ENCODE measurements at regions not wholly inside any gene's neighbourhood (a gene's known extent, or its start where the extent isn't known, plus 50 kb on each side); places are given as distances from the start of the nearest gene placed in this dataset.

GRCh38 chr2:47652061-47652690 lies 81.4 kb upstream of the KCNK12 start:
- Mint-ChIP-seq H3K27ac (no peak overlapping the region), H3K4me1 (peaks cover 27 to 37% (median 31%) of the 10 kb centered on the region in 3 donors), H3K36me3 (no peaks in the 10 kb centered on the region), H3K4me3 (no peak overlapping the region), H3K27me3 (peaks cover 5% of the 10 kb centered on the region), H3K9me3 (no peaks in the 10 kb centered on the region)

DNA sequence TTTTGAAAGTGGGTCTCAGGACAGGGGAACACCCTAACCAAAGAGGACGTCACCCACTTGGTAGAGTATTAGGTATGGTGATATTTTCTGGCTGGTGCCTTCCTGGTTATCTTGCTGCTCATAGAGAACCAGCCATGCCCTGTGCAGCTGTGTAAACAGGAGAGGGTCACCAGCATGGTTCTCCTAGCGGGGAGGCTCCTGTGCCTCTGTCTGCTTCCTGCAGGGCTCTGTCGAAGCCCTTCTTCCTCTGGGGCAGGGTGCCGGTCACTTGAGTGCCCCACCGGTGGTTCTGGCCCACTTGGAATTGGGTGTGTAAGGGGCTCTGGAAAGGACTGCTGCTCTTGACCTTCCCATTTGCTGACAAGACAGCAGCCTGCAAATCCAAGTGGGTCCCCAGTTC lies 80.5 kb upstream of the KCNK12 start:
- Mint-ChIP-seq H3K9me3 (no peaks in the 10 kb centered on the region), H3K4me1 (peaks cover 23 to 28% (median 24%) of the 10 kb centered on the region in 3 donors), H3K36me3 (peaks cover 2% of the 10 kb centered on the region), H3K4me3 (no peak overlapping the region), H3K27ac (no peak overlapping the region), H3K27me3 (peaks cover 5% of the 10 kb centered on the region)

- no peak overlapping the region for H3K27ac Mint-ChIP-seq
- H3K4me3 Mint-ChIP-seq: no peak overlapping the region
These were observed 79.3 kb upstream of the KCNK12 start for GRCh38 chr2:47650001-47650535.

GRCh38 chr2:47645246-47645645 lies 74.5 kb upstream of the KCNK12 start:
- Mint-ChIP-seq H3K4me3 (no peak overlapping the region), H3K27me3 (no peaks in the 10 kb centered on the region), H3K4me1 (peaks cover 0 to 7% (median 6%) of the 10 kb centered on the region in 3 donors), H3K36me3 (peaks cover 4% of the 10 kb centered on the region), H3K9me3 (no peaks in the 10 kb centered on the region), H3K27ac (no peak overlapping the region)

More at GRCh38 chr2:47650001-47650535, 79.3 kb upstream of the KCNK12 start:
- Mint-ChIP-seq H3K9me3 (no peaks in the 10 kb centered on the region), H3K4me1 (peaks cover 11 to 18% (median 14%) of the 10 kb centered on the region in 3 donors), H3K36me3 (peaks cover 2% of the 10 kb centered on the region), H3K27me3 (peaks cover 5% of the 10 kb centered on the region)

GRCh38 chr2:47644351-47644750 lies 73.6 kb upstream of the KCNK12 start:
- Mint-ChIP-seq H3K36me3 (peaks cover 4% of the 10 kb centered on the region), H3K4me3 (no peak overlapping the region), H3K27me3 (no peaks in the 10 kb centered on the region), H3K4me1 (peaks cover 0 to 7% (median 6%) of the 10 kb centered on the region in 3 donors), H3K27ac (no peak overlapping the region), H3K9me3 (no peaks in the 10 kb centered on the region)

- Mint-ChIP-seq H3K9me3 (peaks cover 0 to 3% (median 2%) of the 10 kb centered on the region in 3 donors), H3K27me3 (no peaks in the 10 kb centered on the region), H3K4me3 (no peak overlapping the region), H3K27ac (no peak overlapping the region), H3K4me1 (peaks cover 0 to 7% (median 6%) of the 10 kb centered on the region in 3 donors), H3K36me3 (peaks cover 2% of the 10 kb centered on the region)
These were observed 70.6 kb upstream of the KCNK12 start for GRCh38 chr2:47641366-47641765.

GRCh38 chr2:47640356-47640755 lies 69.6 kb upstream of the KCNK12 start:
- H3K27ac Mint-ChIP-seq: no peak overlapping the region
- H3K9me3 Mint-ChIP-seq: peaks cover 0 to 3% (median 2%) of the 10 kb centered on the region in 3 donors
- peaks cover 0 to 7% (median 6%) of the 10 kb centered on the region in 3 donors for H3K4me1 Mint-ChIP-seq
- H3K36me3 Mint-ChIP-seq: peaks cover 2% of the 10 kb centered on the region
- no peaks in the 10 kb centered on the region for H3K27me3 Mint-ChIP-seq
- no peak overlapping the region for H3K4me3 Mint-ChIP-seq

DNA sequence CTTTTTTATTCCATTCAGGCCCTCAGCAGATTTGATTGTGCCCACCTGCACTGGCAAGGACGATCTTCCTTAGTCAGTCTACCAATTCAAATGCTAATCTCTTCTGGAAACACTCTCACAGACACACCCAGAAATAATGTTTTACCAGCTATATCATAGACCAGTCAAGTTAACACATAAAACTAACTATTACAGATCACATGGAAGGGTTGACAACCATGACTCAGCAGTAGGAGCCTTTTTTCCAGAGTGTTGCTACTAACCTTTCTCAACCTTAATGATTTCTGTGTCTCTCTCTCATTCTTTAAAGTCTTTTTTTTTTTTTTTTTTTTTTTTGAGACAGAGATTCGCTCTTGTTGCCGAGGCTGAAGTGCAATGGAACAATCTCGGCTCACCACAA lies 68.7 kb upstream of the KCNK12 start:
- Mint-ChIP-seq H3K36me3 (peaks cover 2% of the 10 kb centered on the region), H3K27ac (no peak overlapping the region), H3K27me3 (no peaks in the 10 kb centered on the region), H3K9me3 (peaks cover 0 to 3% (median 2%) of the 10 kb centered on the region in 3 donors), H3K4me3 (no peak overlapping the region), H3K4me1 (peaks cover 0 to 12% (median 7%) of the 10 kb centered on the region in 3 donors)

DNA sequence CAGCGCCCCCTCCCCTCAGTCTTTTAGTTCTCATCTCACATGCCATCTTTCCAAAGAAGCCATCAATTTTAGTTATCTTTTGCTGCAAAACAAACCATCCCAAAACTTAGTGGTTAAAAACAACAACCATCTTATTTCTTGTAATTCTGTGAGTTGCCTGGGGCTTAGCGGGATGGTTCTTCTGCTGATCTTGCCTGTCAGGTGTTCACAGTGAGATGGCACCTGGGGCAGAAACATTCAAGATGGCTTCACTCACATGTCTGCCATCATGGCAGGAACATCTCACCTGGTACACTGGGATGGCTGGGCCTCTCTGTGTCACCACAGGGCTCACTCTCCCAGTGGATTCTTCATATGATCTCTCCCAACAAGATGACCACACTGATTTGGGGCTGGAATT lies 67.6 kb upstream of the KCNK12 start:
- peaks cover 2% of the 10 kb centered on the region for H3K36me3 Mint-ChIP-seq
- H3K4me1 Mint-ChIP-seq: peaks cover 0 to 12% (median 7%) of the 10 kb centered on the region in 3 donors
- peaks cover 0 to 3% (median 2%) of the 10 kb centered on the region in 3 donors for H3K9me3 Mint-ChIP-seq
- no peaks in the 10 kb centered on the region for H3K27me3 Mint-ChIP-seq
- no peak overlapping the region for H3K27ac Mint-ChIP-seq
- no peak overlapping the region for H3K4me3 Mint-ChIP-seq

GRCh38 chr2:47636596-47637264 lies 65.9 kb upstream of the KCNK12 start:
- H3K36me3 Mint-ChIP-seq: no peaks in the 10 kb centered on the region
- no peaks in the 10 kb centered on the region for H3K27me3 Mint-ChIP-seq
- H3K9me3 Mint-ChIP-seq: peaks cover 0 to 3% (median 2%) of the 10 kb centered on the region in 3 donors
- H3K4me3 Mint-ChIP-seq: no peak overlapping the region
- H3K27ac Mint-ChIP-seq: no peak overlapping the region
- peaks cover 0 to 10% (median 6%) of the 10 kb centered on the region in 3 donors for H3K4me1 Mint-ChIP-seq

DNA sequence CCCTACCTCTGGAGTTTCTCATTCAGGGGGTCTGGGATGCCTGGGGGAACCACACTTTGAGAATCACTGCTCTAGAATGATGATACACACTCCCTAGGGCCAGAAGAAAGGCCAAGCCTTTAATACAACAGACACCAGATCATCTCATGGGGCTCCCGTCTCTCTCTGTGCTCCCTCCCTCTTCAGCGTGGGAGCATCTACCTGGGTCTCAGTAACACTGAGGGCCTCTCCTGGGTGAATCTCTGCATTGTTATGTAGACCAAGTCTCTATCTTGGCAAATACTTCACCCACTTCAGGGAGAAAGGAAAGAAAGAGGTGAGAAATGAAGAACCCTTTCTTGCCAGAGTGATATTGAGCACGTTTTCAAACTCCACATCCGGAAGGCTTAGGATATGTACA lies 65.4 kb upstream of the KCNK12 start:
- no peaks in the 10 kb centered on the region for H3K36me3 Mint-ChIP-seq
- H3K4me1 Mint-ChIP-seq: peaks cover 0 to 7% (median under 1%) of the 10 kb centered on the region in 3 donors
- H3K27me3 Mint-ChIP-seq: no peaks in the 10 kb centered on the region
- no peak overlapping the region for H3K4me3 Mint-ChIP-seq
- H3K9me3 Mint-ChIP-seq: peaks cover 0 to 3% (median 2%) of the 10 kb centered on the region in 3 donors
- no peak overlapping the region for H3K27ac Mint-ChIP-seq

DNA sequence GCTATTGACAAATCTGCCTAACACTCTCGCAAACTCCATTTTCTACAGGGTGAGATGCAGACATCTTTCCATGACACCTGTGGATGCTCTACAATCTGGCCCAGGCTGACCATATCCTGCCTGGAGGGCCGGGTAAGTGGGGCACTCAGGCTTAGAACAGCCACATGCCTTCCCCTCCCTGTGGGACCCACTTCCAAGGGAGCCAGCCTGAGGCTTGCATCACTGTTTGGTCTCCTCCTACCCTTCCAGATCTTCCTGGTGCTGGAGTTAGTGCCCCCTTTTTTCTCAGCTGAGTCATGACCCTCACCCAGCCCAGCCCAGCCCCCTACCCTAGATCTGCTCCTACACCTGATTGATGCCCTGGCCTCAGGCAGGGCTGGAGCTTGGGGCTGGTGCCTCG lies 62.0 kb upstream of the KCNK12 start:
- no peaks in the 10 kb centered on the region for H3K27me3 Mint-ChIP-seq
- H3K27ac Mint-ChIP-seq: no peak overlapping the region
- no peaks in the 10 kb centered on the region for H3K9me3 Mint-ChIP-seq
- no peak overlapping the region for H3K4me3 Mint-ChIP-seq
- H3K36me3 Mint-ChIP-seq: no peaks in the 10 kb centered on the region
- peaks cover 0 to 6% (median 0%) of the 10 kb centered on the region in 3 donors for H3K4me1 Mint-ChIP-seq

GRCh38 chr2:47631792-47632398 lies 61.1 kb upstream of the KCNK12 start:
- Mint-ChIP-seq H3K4me1 (peaks cover 0 to 6% (median 0%) of the 10 kb centered on the region in 3 donors), H3K36me3 (peaks cover 3% of the 10 kb centered on the region), H3K27me3 (no peaks in the 10 kb centered on the region), H3K27ac (peak overlapping the region in 1 of 3 donors; percentile 80), H3K9me3 (no peaks in the 10 kb centered on the region), H3K4me3 (no peak overlapping the region)

- peaks cover 0 to 6% (median 0%) of the 10 kb centered on the region in 3 donors for H3K4me1 Mint-ChIP-seq
- H3K27ac Mint-ChIP-seq: peak overlapping the region in 1 of 3 donors; percentile 80
- H3K9me3 Mint-ChIP-seq: peaks cover 0 to 2% (median 0%) of the 10 kb centered on the region in 3 donors
- peaks cover 3% of the 10 kb centered on the region for H3K36me3 Mint-ChIP-seq
- H3K4me3 Mint-ChIP-seq: peak overlapping the region in 1 of 4 donors; percentile 41
- peaks cover 2% of the 10 kb centered on the region for H3K27me3 Mint-ChIP-seq
These were observed 60.5 kb upstream of the KCNK12 start for GRCh38 chr2:47631306-47631705.
